Esophagus muscularis mucosa (tissue), 4 donors: ENCODE measurements at regions not wholly inside any gene's neighbourhood (a gene's known extent, or its start where the extent isn't known, plus 50 kb on each side); places are given as distances from the start of the nearest gene placed in this dataset.

Experiments
- EP300 ChIP-seq: sonication (generic); formaldehyde crosslinking; IDR thresholded peaks from one replicate; pipeline ENCODE4 v1.6.1; 2017; ENCODE audit warnings: antibody characterized with exemption
- POLR2A ChIP-seq: fragments of 450-650 bp; IDR thresholded peaks from one replicate; pipeline ENCODE4 v1.6.1; 2017; ENCODE audit warnings: antibody characterized with exemption, moderate library complexity, mild to moderate bottlenecking, low read depth
- POLR2AphosphoS5 ChIP-seq, 2 donors: sonication (generic); formaldehyde crosslinking; IDR thresholded peaks; one replicate each; pipeline ENCODE4 v1.6.1; 2017; ENCODE audit warnings: antibody characterized with exemption in 2 of 2
- TF ChIP-seq, protein P1 (sequence below), 3 experiments: fragments of 200-600 bp in 2 of 3; fragments of 450-650 bp in 1 of 3; sonication (generic) in 2 of 3; IDR thresholded peaks; one replicate each; pipeline ENCODE4 v1.5.1; 2017 to 2019; ENCODE audit warnings: antibody characterized with exemption in 3 of 3, mild to moderate bottlenecking in 2 of 3, moderate library complexity in 1 of 3

DNA sequence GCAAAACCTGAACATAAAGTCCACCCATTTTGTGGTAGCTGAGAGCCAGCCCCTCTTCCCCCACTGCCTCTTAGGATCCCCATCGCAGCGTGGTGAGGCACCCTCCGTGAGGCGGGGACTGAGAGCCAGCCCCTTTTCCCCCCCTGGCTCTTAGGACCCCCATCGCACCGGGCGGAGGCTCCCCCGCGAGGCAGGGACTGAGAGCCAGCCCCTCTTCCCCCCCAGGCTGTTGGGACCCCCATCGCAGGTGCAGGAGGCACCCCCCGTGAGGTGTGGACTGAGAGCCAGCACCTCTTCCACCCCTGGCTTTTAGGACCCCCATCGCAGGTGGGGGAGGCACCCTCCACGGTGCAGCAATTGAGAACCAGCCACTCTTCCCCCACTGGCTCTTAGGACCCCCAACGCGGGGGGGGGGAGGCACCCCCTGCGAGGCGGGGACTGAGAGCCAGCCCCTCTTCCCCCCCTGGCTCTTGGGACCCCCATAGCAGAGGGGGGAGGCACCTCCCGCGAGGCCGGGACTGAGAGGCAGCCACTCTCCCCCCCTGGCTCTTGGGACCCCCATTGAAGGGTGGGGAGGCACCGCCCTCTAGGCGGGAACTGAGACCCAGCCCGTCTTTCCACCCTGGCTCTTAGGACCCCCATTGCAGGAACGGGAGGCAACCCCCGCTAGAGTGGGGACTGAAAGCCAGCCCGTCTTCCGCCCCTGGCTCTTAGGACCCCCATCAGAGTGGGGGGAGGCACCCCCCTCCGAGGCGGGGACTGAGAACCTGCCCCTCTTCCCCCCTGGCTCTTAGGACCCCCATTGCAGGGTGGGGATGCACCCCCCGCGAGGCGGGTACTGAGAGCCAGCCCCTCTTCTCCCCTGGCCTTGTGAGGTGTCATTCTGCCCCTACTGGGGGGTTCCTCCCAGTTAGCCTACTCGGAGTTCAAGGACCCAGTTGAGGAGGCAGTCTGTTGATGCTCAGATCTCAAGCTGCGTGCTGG lies 366.4 kb upstream of the SPRY2 start:
- TF ChIP-seq, protein P1, sequence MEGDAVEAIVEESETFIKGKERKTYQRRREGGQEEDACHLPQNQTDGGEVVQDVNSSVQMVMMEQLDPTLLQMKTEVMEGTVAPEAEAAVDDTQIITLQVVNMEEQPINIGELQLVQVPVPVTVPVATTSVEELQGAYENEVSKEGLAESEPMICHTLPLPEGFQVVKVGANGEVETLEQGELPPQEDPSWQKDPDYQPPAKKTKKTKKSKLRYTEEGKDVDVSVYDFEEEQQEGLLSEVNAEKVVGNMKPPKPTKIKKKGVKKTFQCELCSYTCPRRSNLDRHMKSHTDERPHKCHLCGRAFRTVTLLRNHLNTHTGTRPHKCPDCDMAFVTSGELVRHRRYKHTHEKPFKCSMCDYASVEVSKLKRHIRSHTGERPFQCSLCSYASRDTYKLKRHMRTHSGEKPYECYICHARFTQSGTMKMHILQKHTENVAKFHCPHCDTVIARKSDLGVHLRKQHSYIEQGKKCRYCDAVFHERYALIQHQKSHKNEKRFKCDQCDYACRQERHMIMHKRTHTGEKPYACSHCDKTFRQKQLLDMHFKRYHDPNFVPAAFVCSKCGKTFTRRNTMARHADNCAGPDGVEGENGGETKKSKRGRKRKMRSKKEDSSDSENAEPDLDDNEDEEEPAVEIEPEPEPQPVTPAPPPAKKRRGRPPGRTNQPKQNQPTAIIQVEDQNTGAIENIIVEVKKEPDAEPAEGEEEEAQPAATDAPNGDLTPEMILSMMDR (IDR thresholded peaks at IDR 0.05): no peak
- TF ChIP-seq EP300: no peak
- no peak for TF ChIP-seq POLR2AphosphoS5 (IDR thresholded peaks at IDR 0.05)
- TF ChIP-seq POLR2A: no peak
